A673 (cell line): ENCODE measurements at regions not wholly inside any gene's neighbourhood (a gene's known extent, or its start where the extent isn't known, plus 50 kb on each side); places are given as distances from the start of the nearest gene placed in this dataset.
"Not testable (repeated sequence)": the region's sequence is repeated elsewhere in the genome, so short reads cannot be mapped to it uniquely, and the experiment has no call there.

Experiments used
- CTCF ChIP-seq: fragments of 300-800, 200-600 bp; sonication (generic); conservative IDR thresholded peaks from 2 replicates; pipeline ENCODE4 v1.5.1; 2017; ENCODE audit warnings: low read depth, mild to moderate bottlenecking, antibody characterized with exemption, low read length, moderate library complexity, mixed read lengths
- EZH2 ChIP-seq: fragments of 200-600 bp; sonication (generic); IDR thresholded peaks from 2 replicates; pipeline ENCODE4 v1.6.1; 2017; ENCODE audit warnings: borderline replicate concordance, low read depth, mild to moderate bottlenecking, mixed read lengths, antibody characterized with exemption, low read length; ENCODE audit not compliant: poor library complexity, severe bottlenecking

GRCh38 chr6:112937690-112938089 lies 590.6 kb downstream of the RFPL4B start:
- TF ChIP-seq EZH2, CTCF: not testable (repeated sequence)
